ENCODE measurements at regions not wholly inside any gene's neighbourhood (a gene's known extent, or its start where the extent isn't known, plus 50 kb on each side); places are given as distances from the start of the nearest gene placed in this dataset.
"Not testable (repeated sequence)": the region's sequence is repeated elsewhere in the genome, so short reads cannot be mapped to it uniquely, and the experiment has no call there.

GRCh38 chr2:2649109-2650072, 318.3 kb upstream of the MYT1L start:
- TF ChIP-seq CTCF (IDR thresholded peaks at IDR 0.05; ENCODE audit: insufficient read depth, missing control alignments) = no peak
- DNase-seq (ENCODE audit: insufficient read length, low spot score) = no peak
- no peak for FAIRE-seq

- DNase-seq (ENCODE audit: insufficient read length, low spot score) = no peak
- no peak for TF ChIP-seq CTCF (IDR thresholded peaks at IDR 0.05; ENCODE audit: insufficient read depth, missing control alignments)
- FAIRE-seq = no peak
Observed at GRCh38 chr2:2648094-2648493, 317.0 kb upstream of the MYT1L start.

- TF ChIP-seq CTCF (IDR thresholded peaks at IDR 0.05; ENCODE audit: insufficient read depth, missing control alignments) = no peak
- DNase-seq (ENCODE audit: insufficient read length, low spot score) (no peak), FAIRE-seq (no peak)
Observed at GRCh38 chr2:2647141-2647541, 316.1 kb upstream of the MYT1L start.

- no peak for TF ChIP-seq CTCF (IDR thresholded peaks at IDR 0.05; ENCODE audit: insufficient read depth, missing control alignments)
- no peak for DNase-seq (ENCODE audit: insufficient read length, low spot score)
- no peak for FAIRE-seq
Observed at GRCh38 chr2:2646433-2647051, 315.5 kb upstream of the MYT1L start.

GRCh38 chr2:2645162-2645855, 314.2 kb upstream of the MYT1L start:
- no peak for FAIRE-seq
- TF ChIP-seq CTCF (IDR thresholded peaks at IDR 0.05; ENCODE audit: insufficient read depth, missing control alignments) = no peak
- no peak for DNase-seq (ENCODE audit: insufficient read length, low spot score)

- not testable (repeated sequence) for FAIRE-seq; DNase-seq (ENCODE audit: insufficient read length, low spot score)
Observed at GRCh38 chr2:2644751-2645150, 313.7 kb upstream of the MYT1L start.

- DNase-seq (ENCODE audit: insufficient read length, low spot score) (no peak), FAIRE-seq (no peak)
- TF ChIP-seq CTCF (IDR thresholded peaks at IDR 0.05; ENCODE audit: insufficient read depth, missing control alignments) = no peak
Observed at GRCh38 chr2:2644040-2644439, 313.0 kb upstream of the MYT1L start.

All from D721Med (cell line).